ENCODE measurements at regions not wholly inside any gene's neighbourhood (a gene's known extent, or its start where the extent isn't known, plus 50 kb on each side); places are given as distances from the start of the nearest gene placed in this dataset.

DNA sequence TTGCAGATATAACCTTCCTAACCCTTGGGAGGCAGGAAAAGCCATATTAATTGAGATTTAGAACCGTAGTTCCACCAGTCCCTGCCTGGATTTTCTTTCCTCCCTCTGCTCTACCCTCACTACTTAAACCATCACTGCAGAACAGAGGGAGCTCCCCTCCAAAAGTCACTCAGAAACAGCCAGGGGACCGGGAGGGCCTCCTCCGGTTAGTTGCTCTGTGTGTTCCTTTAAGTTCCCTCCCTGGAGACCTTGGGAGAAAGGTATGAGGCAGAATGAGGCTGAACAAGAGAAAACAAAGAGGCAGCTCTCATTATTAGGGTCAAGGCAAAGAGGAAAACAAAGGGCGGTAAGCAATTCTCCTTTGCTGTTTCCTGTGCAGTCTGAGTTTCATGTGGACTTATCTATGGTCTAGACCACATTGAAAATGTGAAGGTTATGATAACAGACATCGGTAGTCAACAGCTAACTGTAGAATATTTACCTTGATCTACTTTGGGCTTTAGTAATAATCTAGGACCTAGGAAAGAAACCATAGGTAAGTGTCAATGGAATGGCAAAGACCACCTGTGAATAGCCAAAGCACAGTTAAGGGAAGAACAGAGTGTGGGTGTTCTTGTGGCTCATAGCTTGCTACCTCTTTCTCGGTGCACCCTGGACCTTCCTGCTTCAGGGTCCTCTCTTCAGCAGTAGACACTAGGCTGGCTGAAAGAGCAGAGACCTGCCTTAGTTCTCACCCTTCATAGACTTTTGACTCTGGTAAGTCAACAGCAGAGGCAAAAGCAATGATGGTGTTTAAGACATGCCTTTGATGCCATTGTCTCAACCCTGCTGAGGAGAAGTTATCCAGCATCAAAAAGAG is 250.9 kb upstream of the CITED2 start:
- no peak for TF ChIP-seq ZFX (IDR thresholded peaks at IDR 0.05; ENCODE audit: borderline replicate concordance)
- TF ChIP-seq, protein P1, sequence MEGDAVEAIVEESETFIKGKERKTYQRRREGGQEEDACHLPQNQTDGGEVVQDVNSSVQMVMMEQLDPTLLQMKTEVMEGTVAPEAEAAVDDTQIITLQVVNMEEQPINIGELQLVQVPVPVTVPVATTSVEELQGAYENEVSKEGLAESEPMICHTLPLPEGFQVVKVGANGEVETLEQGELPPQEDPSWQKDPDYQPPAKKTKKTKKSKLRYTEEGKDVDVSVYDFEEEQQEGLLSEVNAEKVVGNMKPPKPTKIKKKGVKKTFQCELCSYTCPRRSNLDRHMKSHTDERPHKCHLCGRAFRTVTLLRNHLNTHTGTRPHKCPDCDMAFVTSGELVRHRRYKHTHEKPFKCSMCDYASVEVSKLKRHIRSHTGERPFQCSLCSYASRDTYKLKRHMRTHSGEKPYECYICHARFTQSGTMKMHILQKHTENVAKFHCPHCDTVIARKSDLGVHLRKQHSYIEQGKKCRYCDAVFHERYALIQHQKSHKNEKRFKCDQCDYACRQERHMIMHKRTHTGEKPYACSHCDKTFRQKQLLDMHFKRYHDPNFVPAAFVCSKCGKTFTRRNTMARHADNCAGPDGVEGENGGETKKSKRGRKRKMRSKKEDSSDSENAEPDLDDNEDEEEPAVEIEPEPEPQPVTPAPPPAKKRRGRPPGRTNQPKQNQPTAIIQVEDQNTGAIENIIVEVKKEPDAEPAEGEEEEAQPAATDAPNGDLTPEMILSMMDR (IDR thresholded peaks at IDR 0.05): no peak

DNA sequence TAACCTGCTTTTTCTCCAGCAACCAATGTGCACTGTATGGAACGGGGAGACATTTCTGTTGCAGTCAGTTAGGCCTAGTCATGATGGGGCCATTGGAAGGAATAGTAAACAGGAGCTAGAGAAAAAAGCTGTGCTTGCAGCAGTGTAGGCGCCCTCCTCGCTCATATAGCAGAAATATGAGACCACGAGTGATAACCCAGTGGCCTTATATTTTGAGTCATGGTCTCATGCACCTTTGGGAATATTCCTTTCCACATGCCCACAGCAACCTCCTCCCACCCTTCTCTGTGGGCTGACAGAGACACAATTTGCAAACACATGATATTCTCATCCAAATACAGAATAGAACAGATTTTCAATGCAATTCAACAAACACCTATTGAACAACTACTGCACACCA is 248.9 kb upstream of the CITED2 start:
- H3K27ac ChIP-seq: no peak overlapping the region
- TF ChIP-seq, protein P1 (IDR thresholded peaks at IDR 0.05): no peak
- no peak for TF ChIP-seq ZFX (IDR thresholded peaks at IDR 0.05; ENCODE audit: borderline replicate concordance)

More for the DNA sequence above, 250.9 kb upstream of the CITED2 start:
- H3K27ac ChIP-seq: no peak overlapping the region

DNA sequence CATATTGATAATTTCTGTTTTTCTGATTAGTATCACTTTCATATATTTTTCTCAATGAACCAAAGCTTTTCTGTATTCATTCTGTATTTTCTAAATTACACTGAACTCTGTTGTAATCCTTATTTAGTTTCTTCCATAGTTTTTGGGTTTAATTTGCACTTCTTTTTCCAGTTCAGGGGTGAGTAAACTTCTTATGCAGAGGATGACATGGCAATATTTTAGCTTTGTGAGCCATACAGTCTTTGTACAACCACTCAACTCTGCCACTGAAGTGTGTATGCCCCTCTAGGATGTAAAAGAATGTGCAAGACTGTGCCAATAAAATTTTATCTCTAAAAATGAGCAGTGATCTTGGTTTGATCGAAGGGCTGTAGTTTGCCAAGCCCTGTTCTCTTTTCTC is 239.0 kb upstream of the CITED2 start:
- TF ChIP-seq ZFX (IDR thresholded peaks at IDR 0.05; ENCODE audit: borderline replicate concordance): no peak
- TF ChIP-seq, protein P1 (IDR thresholded peaks at IDR 0.05): no peak
- H3K27ac ChIP-seq: no peak overlapping the region

DNA sequence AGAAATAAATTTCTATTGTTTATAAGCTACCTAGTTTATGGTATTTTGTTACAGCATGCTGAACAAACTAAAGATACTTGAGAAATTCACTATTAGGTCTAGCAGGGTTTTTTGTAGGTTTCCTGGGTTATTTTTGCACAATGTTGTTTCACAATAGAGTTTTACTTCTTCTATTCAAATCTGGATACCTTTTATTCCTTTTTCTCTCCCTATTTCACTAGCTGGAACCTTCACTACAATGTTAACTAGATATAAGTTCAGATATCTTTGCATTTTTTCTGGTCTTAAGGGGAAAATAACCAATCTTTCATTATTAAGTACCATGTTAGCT is 237.7 kb upstream of the CITED2 start:
- no peak overlapping the region for H3K27ac ChIP-seq
- no peak for TF ChIP-seq ZFX (IDR thresholded peaks at IDR 0.05; ENCODE audit: borderline replicate concordance)
- TF ChIP-seq, protein P1 (IDR thresholded peaks at IDR 0.05): no peak

DNA sequence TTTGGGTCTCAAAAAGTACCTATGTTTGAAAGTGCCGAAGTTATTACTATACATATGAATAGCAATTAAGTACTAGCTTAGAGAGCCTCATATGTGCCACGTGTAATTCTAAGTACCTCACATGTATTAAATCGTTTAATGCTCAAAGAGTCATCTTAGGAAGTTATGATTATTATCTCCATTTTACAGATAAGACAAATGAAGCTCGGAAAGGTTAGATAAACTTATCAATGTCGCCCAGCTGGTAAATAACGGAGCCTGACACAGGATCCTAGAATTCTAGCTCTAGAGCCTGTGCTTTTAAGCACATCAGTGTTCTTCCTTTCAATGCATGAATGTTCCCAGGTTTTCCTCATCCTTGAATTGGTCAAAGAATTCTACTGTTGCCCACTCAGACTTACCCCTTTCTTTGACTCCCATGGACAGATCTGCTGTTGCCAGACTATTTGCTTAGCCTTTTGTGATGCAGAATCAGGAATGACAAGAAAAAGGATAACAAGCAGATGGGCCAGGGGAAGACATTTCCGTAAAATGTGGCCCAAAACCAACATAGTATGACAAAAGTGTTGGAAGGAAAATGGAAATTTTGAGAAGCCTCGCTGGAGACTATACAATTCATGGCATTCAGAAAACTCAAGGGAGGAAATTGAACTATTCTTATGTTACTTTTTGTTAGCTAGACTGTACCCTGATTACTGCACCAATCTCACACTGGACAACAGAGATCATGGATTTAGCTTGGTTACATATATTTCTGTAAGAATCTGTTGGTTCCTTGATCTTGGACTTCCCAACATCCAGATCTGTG is 237.1 kb upstream of the CITED2 start:
- TF ChIP-seq, protein P1 (IDR thresholded peaks at IDR 0.05): no peak
- TF ChIP-seq ZFX (IDR thresholded peaks at IDR 0.05; ENCODE audit: borderline replicate concordance): no peak
- no peak overlapping the region for H3K27ac ChIP-seq

DNA sequence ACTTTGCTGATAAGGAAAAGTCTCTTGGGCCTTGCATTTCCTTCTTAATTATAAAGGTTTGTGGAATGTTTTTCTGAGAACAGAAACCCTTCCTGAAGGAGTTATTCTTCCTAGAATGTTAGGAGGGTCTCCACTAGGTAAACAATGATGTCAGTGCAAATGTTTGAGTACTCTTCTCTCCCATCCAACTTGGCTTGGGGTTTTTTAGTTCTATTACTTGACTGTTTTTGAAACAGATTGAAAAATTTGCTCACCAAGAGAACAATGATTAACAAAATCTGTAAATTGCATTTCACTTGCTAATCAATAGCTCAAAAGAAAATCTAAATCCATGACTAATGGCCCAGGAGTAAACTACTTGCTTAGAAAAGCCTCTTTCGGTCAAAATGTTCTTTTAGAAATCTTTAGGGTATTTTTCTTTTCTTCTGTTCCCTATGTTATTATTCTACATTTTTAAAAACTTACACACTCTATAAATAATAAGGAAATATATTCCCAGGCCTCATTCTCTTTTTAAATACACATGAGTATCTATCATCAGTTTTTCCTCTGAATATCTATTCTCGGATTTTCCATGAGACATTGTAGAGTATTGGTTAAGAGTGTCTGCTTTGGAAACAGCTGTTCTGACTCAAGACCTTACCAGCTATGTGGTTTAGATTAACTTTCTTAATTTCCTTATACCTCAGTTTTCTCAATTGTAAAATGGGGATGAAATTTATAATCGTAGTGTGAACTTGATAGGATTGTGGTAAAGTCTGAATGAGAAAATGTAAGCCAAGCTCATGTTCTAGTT is 234.2 kb upstream of the CITED2 start:
- TF ChIP-seq, protein P1 (IDR thresholded peaks at IDR 0.05): no peak
- TF ChIP-seq ZFX (IDR thresholded peaks at IDR 0.05; ENCODE audit: borderline replicate concordance): no peak
- H3K27ac ChIP-seq: no peak overlapping the region
